SK-N-SH (cell line): ENCODE measurements at regions not wholly inside any gene's neighbourhood (a gene's known extent, or its start where the extent isn't known, plus 50 kb on each side); places are given as distances from the start of the nearest gene placed in this dataset.

Source experiments
- CTCF ChIP-seq: fragments of 200-600 bp; sonication (generic); IDR thresholded peaks from 2 replicates; pipeline ENCODE4 v1.6.1; 2017; ENCODE audit warnings: antibody characterized with exemption, mild to moderate bottlenecking, moderate library complexity
- TCF12 ChIP-seq: IDR thresholded peaks from 2 replicates; pipeline ENCODE4 v1.4.0; 2012
- TF ChIP-seq, protein P1 (sequence below): IDR thresholded peaks from 2 replicates; pipeline ENCODE4 v1.4.0; 2012; ENCODE audit warnings: low read depth, borderline replicate concordance

- TF ChIP-seq CTCF (no peak), TCF12 (no peak)
- TF ChIP-seq, protein P1, sequence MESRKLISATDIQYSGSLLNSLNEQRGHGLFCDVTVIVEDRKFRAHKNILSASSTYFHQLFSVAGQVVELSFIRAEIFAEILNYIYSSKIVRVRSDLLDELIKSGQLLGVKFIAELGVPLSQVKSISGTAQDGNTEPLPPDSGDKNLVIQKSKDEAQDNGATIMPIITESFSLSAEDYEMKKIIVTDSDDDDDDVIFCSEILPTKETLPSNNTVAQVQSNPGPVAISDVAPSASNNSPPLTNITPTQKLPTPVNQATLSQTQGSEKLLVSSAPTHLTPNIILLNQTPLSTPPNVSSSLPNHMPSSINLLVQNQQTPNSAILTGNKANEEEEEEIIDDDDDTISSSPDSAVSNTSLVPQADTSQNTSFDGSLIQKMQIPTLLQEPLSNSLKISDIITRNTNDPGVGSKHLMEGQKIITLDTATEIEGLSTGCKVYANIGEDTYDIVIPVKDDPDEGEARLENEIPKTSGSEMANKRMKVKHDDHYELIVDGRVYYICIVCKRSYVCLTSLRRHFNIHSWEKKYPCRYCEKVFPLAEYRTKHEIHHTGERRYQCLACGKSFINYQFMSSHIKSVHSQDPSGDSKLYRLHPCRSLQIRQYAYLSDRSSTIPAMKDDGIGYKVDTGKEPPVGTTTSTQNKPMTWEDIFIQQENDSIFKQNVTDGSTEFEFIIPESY: no peak
Observed at GRCh38 chr2:145800151-145801091, 1280.5 kb upstream of the ZEB2 start.
